ENCODE measurements at regions not wholly inside any gene's neighbourhood (a gene's known extent, or its start where the extent isn't known, plus 50 kb on each side); places are given as distances from the start of the nearest gene placed in this dataset.

DNA sequence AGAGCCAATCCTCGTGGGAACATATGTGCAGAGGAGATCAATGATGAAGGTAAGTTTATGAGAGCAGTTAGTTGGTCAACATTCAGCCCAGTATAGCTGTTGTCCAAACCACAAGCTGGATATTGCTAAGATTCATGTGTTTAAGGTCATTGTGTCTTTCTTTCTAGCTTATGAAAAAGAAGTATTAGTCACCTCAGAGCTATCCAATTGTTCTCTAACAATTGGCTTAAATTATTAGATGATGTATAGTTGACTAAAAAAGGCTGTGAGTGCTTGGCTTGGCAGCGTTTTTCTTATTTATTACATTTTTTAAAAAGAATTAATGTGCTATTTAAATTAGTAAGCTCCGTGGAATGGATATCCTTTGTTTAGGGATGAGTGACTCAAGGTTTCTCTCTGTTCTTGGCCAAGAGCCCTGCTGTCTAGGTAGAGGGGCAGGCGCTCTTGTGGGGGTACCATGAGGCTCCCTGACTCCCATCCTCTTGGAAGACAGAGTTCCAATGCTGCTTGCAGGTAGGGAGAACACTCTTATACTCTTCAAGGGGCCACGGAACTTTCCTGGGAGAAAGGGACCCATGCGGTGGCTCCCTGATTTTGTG lies 487.4 kb downstream of the IRX1 start:
- H3K79me2 ChIP-seq (ENCODE audit: insufficient read depth, low read length), result no peaks in the 10 kb centered on the region
- no peak overlapping the region for H2AK5ac ChIP-seq (ENCODE audit: insufficient read length, low read length)
- H3K18ac ChIP-seq (ENCODE audit: insufficient read length, low read depth, low read length), result no peak overlapping the region
- H2BK15ac ChIP-seq (ENCODE audit: low read depth, low read length), result no peak overlapping the region
- H2BK5ac ChIP-seq (ENCODE audit: insufficient read length, low read length), result no peak overlapping the region
- H3K56ac ChIP-seq (ENCODE audit: insufficient read length, low read depth, low read length), result no peak overlapping the region
- no peak overlapping the region for H3K27ac ChIP-seq (ENCODE audit: insufficient read length, low read depth, low read length)
- H3K9ac ChIP-seq (ENCODE audit: extremely low read depth, insufficient read length, low read length), result no peak overlapping the region
- no CpG with 5 or more reads among the region's 6 CpGs for WGBS (ENCODE audit: extremely low coverage, insufficient read length, low lambda C conversion rate)
- H2BK12ac ChIP-seq (ENCODE audit: insufficient read length, low read depth, low read length), result no peak overlapping the region
- H3K9me3 ChIP-seq (ENCODE audit: control insufficient read depth, low read depth, low read length), result no peaks in the 10 kb centered on the region
- H3T11ph ChIP-seq (ENCODE audit: low read length), result no peak overlapping the region
- TF ChIP-seq CTCF (conservative IDR thresholded peaks at IDR 0.05), result no peak
- H3K27me3 ChIP-seq (ENCODE audit: insufficient read depth, low read length), result no peaks in the 10 kb centered on the region
- no peak overlapping the region for H4K8ac ChIP-seq (replicated peaks; ENCODE audit: insufficient read length, low read depth, low read length)
- H4K20me1 ChIP-seq (ENCODE audit: control insufficient read depth, insufficient read depth, insufficient read length), result no peaks in the 10 kb centered on the region
- Mint-ChIP-seq H3K36me3 (ENCODE audit: insufficient read depth in 1 of 3, low read depth in 3 of 3) (no peaks in the 10 kb centered on the region), H3K27me3 (ENCODE audit: low read depth) (no peaks in the 10 kb centered on the region; the same call in 1 of the 2 replicates), H3K27ac (no peak overlapping the region), H3K4me3 (no peak overlapping the region), H3K4me1 (peaks cover 2 to 5% of the 10 kb centered on the region in 2 experiments; a peak in 1 of 4 replicates), H3K9me3 (peaks cover 2 to 4% of the 10 kb centered on the region in 2 experiments; a peak in 2 of 5 replicates)
- H3K14ac ChIP-seq (ENCODE audit: insufficient read depth, low read length), result no peak overlapping the region
- H3K79me1 ChIP-seq (ENCODE audit: insufficient read depth, low read depth, low read length, poor library complexity, severe bottlenecking), result no peaks in the 10 kb centered on the region
- H2BK20ac ChIP-seq (ENCODE audit: low read depth, low read length, poor library complexity, severe bottlenecking), result no peak overlapping the region
- no peaks in the 10 kb centered on the region for H3K23me2 ChIP-seq (ENCODE audit: insufficient read length, low read depth, low read length, poor library complexity, severe bottlenecking)
- no peak overlapping the region for H2AFZ ChIP-seq (ENCODE audit: low read length)
- DNase-seq, result no peak
- H3K23ac ChIP-seq (ENCODE audit: insufficient read length, low read depth, low read length), result no peak overlapping the region
- H3K4me2 ChIP-seq (ENCODE audit: insufficient read depth, insufficient read length, low read length), result no peak overlapping the region
- H3K4me1 ChIP-seq (ENCODE audit: insufficient read depth, low read length), result no peaks in the 10 kb centered on the region
- H3K4ac ChIP-seq (ENCODE audit: low read depth, low read length), result no peak overlapping the region
- H4K5ac ChIP-seq (ENCODE audit: insufficient read length, low read depth, low read length), result no peak overlapping the region
- H2BK120ac ChIP-seq (ENCODE audit: low read depth, low read length, poor library complexity, severe bottlenecking), result no peak overlapping the region
- no peak overlapping the region for H4K91ac ChIP-seq (ENCODE audit: insufficient read length, low read depth, low read length)

All from H9 (cell line).